HFF-Myc (cell line): ENCODE measurements at regions not wholly inside any gene's neighbourhood (a gene's known extent, or its start where the extent isn't known, plus 50 kb on each side); places are given as distances from the start of the nearest gene placed in this dataset.

Experiments used
- DNase-seq: peaks from one replicate; pipeline ENCODE4 v3.0.0-alpha.2; 2011; ENCODE audit warnings: low read depth; ENCODE audit errors: extremely low read depth
- H3K4me3 ChIP-seq: replicated peaks from 2 replicates; pipeline ENCODE4 v1.5.1; 2011; ENCODE audit warnings: low read depth, mild to moderate bottlenecking, control low read depth, low read length
- TF ChIP-seq, protein P1 (sequence below): IDR thresholded peaks from 2 replicates; pipeline ENCODE4 v1.5.1; 2012; ENCODE audit warnings: mild to moderate bottlenecking, low read depth, low read length, control low read depth; ENCODE audit errors: missing control alignments

GRCh38 chr17:62887437-62887836 lies 78.6 kb upstream of the TANC2 start:
- no peak for DNase-seq
- H3K4me3 ChIP-seq = no peak overlapping the region
- TF ChIP-seq, protein P1, sequence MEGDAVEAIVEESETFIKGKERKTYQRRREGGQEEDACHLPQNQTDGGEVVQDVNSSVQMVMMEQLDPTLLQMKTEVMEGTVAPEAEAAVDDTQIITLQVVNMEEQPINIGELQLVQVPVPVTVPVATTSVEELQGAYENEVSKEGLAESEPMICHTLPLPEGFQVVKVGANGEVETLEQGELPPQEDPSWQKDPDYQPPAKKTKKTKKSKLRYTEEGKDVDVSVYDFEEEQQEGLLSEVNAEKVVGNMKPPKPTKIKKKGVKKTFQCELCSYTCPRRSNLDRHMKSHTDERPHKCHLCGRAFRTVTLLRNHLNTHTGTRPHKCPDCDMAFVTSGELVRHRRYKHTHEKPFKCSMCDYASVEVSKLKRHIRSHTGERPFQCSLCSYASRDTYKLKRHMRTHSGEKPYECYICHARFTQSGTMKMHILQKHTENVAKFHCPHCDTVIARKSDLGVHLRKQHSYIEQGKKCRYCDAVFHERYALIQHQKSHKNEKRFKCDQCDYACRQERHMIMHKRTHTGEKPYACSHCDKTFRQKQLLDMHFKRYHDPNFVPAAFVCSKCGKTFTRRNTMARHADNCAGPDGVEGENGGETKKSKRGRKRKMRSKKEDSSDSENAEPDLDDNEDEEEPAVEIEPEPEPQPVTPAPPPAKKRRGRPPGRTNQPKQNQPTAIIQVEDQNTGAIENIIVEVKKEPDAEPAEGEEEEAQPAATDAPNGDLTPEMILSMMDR = no peak

- no peak overlapping the region for H3K4me3 ChIP-seq
- no peak for DNase-seq
- TF ChIP-seq, protein P1 = no peak
Measured at GRCh38 chr17:62884781-62885180, 76.7 kb upstream of the MARCHF10 start.

DNA sequence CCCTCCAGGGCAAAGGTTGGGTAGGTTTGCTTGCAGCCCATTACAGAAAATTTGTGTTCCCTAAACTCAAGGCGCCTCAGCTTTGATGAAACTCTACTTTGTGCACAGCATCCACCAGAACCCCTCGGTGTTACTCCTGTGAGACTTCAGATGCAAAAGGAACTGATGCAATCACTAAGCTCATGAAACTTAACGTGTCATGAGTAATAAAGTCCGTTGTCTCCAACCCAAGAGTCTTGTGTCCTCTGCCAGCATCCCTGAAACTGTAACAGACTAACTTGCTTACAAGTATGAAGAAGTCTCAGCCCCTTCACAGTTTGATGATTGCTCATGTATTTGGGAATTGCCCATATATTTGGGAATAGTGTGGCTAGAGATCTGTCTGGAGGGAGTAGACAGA lies 74.8 kb upstream of the MARCHF10 start:
- no peak overlapping the region for H3K4me3 ChIP-seq
- DNase-seq = no peak
- TF ChIP-seq, protein P1 = no peak

DNA sequence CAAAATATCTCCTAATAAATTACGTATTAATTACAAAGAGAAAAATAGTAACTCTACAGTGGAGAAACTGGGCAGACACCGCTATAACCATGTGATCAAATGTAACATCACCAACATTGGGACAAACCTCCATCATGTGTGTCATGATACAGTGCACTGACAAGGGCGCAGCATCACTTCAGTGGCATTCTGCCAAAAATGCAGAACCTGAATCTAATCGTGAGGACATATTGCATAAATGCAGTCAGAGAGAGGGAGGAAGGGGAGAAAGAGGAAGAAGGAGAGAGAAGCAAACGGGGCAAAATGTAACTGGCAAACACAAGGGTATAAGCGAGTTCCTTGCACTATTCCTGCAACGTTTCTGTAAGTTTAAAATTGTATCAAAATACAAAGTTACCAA lies 74.2 kb upstream of the MARCHF10 start:
- DNase-seq = no peak
- TF ChIP-seq, protein P1 = no peak
- H3K4me3 ChIP-seq = no peak overlapping the region

GRCh38 chr17:62880120-62880519 lies 72.0 kb upstream of the MARCHF10 start:
- no peak for DNase-seq
- TF ChIP-seq, protein P1 = no peak
- H3K4me3 ChIP-seq = no peak overlapping the region

- no peak for DNase-seq
- H3K4me3 ChIP-seq = no peak overlapping the region
- TF ChIP-seq, protein P1 = no peak
Measured at GRCh38 chr17:62876673-62877405, 68.7 kb upstream of the MARCHF10 start.

DNA sequence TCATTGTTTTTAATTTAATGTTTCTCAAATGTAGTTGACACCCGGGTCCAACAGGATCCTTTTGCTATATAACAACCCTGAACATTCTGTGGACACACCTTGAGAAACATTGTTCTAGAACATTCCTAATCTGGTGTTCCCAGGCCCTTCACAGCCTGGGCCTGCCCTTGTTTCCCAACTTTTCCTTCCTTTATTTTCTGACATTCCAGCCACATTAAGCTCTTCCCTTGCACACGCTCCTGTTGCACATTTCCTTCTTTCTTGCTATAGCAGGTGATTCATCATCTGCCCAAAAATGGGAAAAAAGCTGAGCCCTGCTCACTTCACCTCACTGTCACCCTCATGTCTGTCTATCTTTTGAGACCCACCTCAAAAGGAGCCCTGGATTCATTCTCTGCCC lies 67.9 kb upstream of the MARCHF10 start:
- no peak overlapping the region for H3K4me3 ChIP-seq
- DNase-seq = no peak
- TF ChIP-seq, protein P1 = no peak
